Hepatocyte (in vitro differentiated cells): ENCODE measurements at regions not wholly inside any gene's neighbourhood (a gene's known extent, or its start where the extent isn't known, plus 50 kb on each side); places are given as distances from the start of the nearest gene placed in this dataset.

Experiments used
- EZH2 ChIP-seq: fragments of 200-600 bp; sonication (generic); IDR thresholded peaks from 2 replicates; pipeline ENCODE4 v1.6.1; 2016; ENCODE audit warnings: antibody characterized with exemption, mild to moderate bottlenecking, borderline replicate concordance
- TF ChIP-seq, protein P1 (sequence below): fragments of 200-600 bp; sonication (generic); IDR thresholded peaks from 2 replicates; pipeline ENCODE4 v1.5.1; 2016; ENCODE audit warnings: antibody characterized with exemption, mild to moderate bottlenecking; ENCODE audit not compliant: poor library complexity

DNA sequence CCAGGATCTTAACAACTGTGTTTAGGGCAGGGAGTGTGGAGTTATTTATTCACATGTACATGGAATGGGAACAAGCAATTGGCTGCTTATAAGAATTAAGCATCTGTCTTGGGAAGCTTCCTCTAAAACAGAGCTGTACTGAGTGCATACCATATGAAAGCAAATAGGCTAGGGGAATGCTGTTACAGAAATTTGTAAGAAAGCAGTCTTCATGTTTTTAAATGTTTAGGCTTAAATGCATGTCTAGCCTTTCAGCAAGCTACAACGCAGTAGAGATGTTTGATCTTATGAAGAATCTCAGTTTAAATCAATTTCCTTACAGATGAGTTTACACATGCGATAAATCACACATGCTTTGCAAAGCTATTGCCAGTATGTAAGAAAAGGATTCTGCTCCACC lies 123.1 kb upstream of the MID1 start:
- no peak for TF ChIP-seq EZH2
- TF ChIP-seq, protein P1, sequence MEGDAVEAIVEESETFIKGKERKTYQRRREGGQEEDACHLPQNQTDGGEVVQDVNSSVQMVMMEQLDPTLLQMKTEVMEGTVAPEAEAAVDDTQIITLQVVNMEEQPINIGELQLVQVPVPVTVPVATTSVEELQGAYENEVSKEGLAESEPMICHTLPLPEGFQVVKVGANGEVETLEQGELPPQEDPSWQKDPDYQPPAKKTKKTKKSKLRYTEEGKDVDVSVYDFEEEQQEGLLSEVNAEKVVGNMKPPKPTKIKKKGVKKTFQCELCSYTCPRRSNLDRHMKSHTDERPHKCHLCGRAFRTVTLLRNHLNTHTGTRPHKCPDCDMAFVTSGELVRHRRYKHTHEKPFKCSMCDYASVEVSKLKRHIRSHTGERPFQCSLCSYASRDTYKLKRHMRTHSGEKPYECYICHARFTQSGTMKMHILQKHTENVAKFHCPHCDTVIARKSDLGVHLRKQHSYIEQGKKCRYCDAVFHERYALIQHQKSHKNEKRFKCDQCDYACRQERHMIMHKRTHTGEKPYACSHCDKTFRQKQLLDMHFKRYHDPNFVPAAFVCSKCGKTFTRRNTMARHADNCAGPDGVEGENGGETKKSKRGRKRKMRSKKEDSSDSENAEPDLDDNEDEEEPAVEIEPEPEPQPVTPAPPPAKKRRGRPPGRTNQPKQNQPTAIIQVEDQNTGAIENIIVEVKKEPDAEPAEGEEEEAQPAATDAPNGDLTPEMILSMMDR: no peak
